ENCODE measurements at regions not wholly inside any gene's neighbourhood (a gene's known extent, or its start where the extent isn't known, plus 50 kb on each side); places are given as distances from the start of the nearest gene placed in this dataset.
"Not testable (repeated sequence)": the region's sequence is repeated elsewhere in the genome, so short reads cannot be mapped to it uniquely, and the experiment has no call there.

GRCh38 chr14:83887866-83888265 is 1642.1 kb upstream of the FLRT2 start (continued):
- no peak for TF ChIP-seq CTCF (IDR thresholded peaks at IDR 0.05)
- TF ChIP-seq FOSL2 (IDR thresholded peaks at IDR 0.05), result no peak
- no peak for TF ChIP-seq FOSL2 (CRISPR knock-in tag; IDR thresholded peaks at IDR 0.05)
- TF ChIP-seq HES2 (IDR thresholded peaks at IDR 0.05), result no peak
- TF ChIP-seq BCL3 (IDR thresholded peaks at IDR 0.05), result no peak
- no peak for TF ChIP-seq ELK1 (IDR thresholded peaks at IDR 0.05; ENCODE audit: low read depth, low read length)
- no peak for TF ChIP-seq ZFP36 (IDR thresholded peaks at IDR 0.05; ENCODE audit: borderline replicate concordance, partially characterized antibody)

- no peak for ATAC-seq
- CTCF ChIA-PET, result no interaction called here
- Histone ChIP-seq H3K27ac (no peak overlapping the region), H3K9me3 (no peaks in the 10 kb centered on the region), H3K4me2 (no peak overlapping the region), H3K4me1 (no peaks in the 10 kb centered on the region), H3K4me3 (no peak overlapping the region)
- FAIRE-seq, result no peak
- POLR2A ChIA-PET, result no interaction called here
- no peak for DNase-seq (ENCODE audit: low read depth in 1 of 2, low spot score in 1 of 2)
- no peak for TF ChIP-seq RAD21 (conservative IDR thresholded peaks at IDR 0.05 in 1 of 2, IDR thresholded peaks at IDR 0.05 in 1 of 2)
- no peak for TF ChIP-seq ZSCAN20 (CRISPR knock-in tag; IDR thresholded peaks at IDR 0.05)
Observed at GRCh38 chr14:83893447-83893846, 1636.5 kb upstream of the FLRT2 start.

- no peaks in the 10 kb centered on the region for H3K9me3 ChIP-seq
- no peaks in the 10 kb centered on the region for H3K4me1 ChIP-seq
- TF ChIP-seq ATOH8 (CRISPR knock-in tag; IDR thresholded peaks at IDR 0.05; ENCODE audit: low read depth) (no peak), NPAS2 (CRISPR knock-in tag; IDR thresholded peaks at IDR 0.05; ENCODE audit: borderline replicate concordance) (no peak), HOXA7 (CRISPR knock-in tag; IDR thresholded peaks at IDR 0.05) (no peak), EHF (CRISPR knock-in tag; IDR thresholded peaks at IDR 0.05) (no peak), ZFP36 (IDR thresholded peaks at IDR 0.05; ENCODE audit: borderline replicate concordance, partially characterized antibody) (no peak), SREBF2 (IDR thresholded peaks at IDR 0.05) (no peak), KDM5A (IDR thresholded peaks at IDR 0.05) (no peak), JUNB (IDR thresholded peaks at IDR 0.05) (no peak), RNF2 (IDR thresholded peaks at IDR 0.05; ENCODE audit: borderline replicate concordance, low read depth) (no peak), TP53 (CRISPR knock-in tag; IDR thresholded peaks at IDR 0.05) (no peak), HDAC2 (IDR thresholded peaks at IDR 0.05) (no peak), POLR2A (IDR thresholded peaks at IDR 0.05; ENCODE audit: low read length) (no peak), ZSCAN20 (CRISPR knock-in tag; IDR thresholded peaks at IDR 0.05) (no peak), MYC (IDR thresholded peaks at IDR 0.05; ENCODE audit: borderline replicate concordance, low read length) (no peak), JUN (IDR thresholded peaks at IDR 0.05) (no peak), FOSB (CRISPR knock-in tag; IDR thresholded peaks at IDR 0.05) (no peak)
- FAIRE-seq, result no peak
- H3K4me3 ChIP-seq, result no peak overlapping the region
- no peak for DNase-seq (ENCODE audit: low read depth in 1 of 2, low spot score in 1 of 2)
- no peak overlapping the region for H3K4me2 ChIP-seq
- H3K27ac ChIP-seq, result no peak overlapping the region
- no peak for ATAC-seq
- ChIA-PET CTCF (no interaction called here), POLR2A (no interaction called here)
Observed at GRCh38 chr14:83894568-83894967, 1635.4 kb upstream of the FLRT2 start.

GRCh38 chr14:83898558-83898957 is 1631.4 kb upstream of the FLRT2 start:
- CTCF ChIA-PET; H3K4me2 ChIP-seq; ATAC-seq; POLR2A ChIA-PET; H3K9me3 ChIP-seq; H3K27ac ChIP-seq; H3K4me3 ChIP-seq; DNase-seq (ENCODE audit: low read depth in 1 of 2, low spot score in 1 of 2); FAIRE-seq; H3K4me1 ChIP-seq: not testable (repeated sequence)
- WGBS (ENCODE audit: missing lambda C conversion rate), result 4% methylated on average over 2 of the region's 2 CpGs
